HUES48 (cell line): ENCODE measurements at regions not wholly inside any gene's neighbourhood (a gene's known extent, or its start where the extent isn't known, plus 50 kb on each side); places are given as distances from the start of the nearest gene placed in this dataset.

Experiments used
- H3K27ac ChIP-seq: one replicate; pipeline ENCODE4 v1.7.0; 2013; ENCODE audit warnings: low read depth, low read length, inconsistent platforms
- H3K27me3 ChIP-seq: 2 replicates; pipeline ENCODE4 v1.6.1; 2013; ENCODE audit warnings: mild to moderate bottlenecking, low read length; ENCODE audit not compliant: control insufficient read depth, insufficient read depth
- H3K36me3 ChIP-seq: 2 replicates; pipeline ENCODE4 v1.6.1; 2013; ENCODE audit warnings: low read length; ENCODE audit not compliant: control insufficient read depth, insufficient read depth
- H3K4me1 ChIP-seq: 2 replicates; pipeline ENCODE4 v1.6.1; 2013; ENCODE audit warnings: mild to moderate bottlenecking, low read length; ENCODE audit not compliant: control insufficient read depth, insufficient read depth
- H3K4me3 ChIP-seq: 2 replicates; pipeline ENCODE4 v1.5.1; 2013; ENCODE audit warnings: mild to moderate bottlenecking, low read depth, low read length
- H3K9ac ChIP-seq: 2 replicates; pipeline ENCODE4 v1.6.1; 2013; ENCODE audit warnings: mild to moderate bottlenecking, low read depth, low read length, moderate library complexity
- H3K9me3 ChIP-seq: 2 replicates; pipeline ENCODE4 v1.6.1; 2013; ENCODE audit warnings: low read length; ENCODE audit not compliant: control insufficient read depth, insufficient read depth

DNA sequence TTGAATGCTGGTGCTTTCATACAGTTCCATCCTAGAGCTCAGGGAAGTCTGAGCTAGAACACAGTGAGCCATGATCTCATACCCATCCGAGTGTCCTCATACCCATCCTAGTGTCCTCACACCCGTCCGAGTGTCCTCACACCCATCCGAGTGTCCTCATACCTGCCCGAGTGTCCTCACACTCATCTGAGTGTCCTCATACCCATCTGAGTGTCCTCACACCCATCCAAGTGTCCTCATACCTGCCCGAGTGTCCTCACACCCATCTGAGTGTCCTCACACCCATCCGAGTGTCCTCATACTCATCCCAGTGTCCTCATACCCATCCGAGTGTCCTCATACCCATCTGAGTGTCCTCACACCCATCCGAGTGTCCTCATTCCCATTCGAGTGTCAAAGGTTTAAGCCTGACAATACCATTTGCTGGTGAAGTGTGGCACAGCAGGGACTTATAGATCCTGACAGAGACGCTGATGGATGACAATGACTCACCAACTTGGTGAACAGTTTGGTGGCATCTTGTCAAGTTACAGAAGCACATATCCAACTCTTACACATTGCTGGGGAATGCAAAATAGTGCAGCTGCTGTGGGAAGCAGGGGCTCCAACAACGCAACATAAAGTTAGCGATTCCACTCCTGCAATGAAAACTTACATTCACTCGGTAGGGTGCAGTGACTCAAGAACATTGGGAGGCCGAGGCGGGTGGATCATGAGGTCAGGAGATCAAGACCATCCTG, 77.0 kb upstream of the COL5A1 start:
- H3K9ac ChIP-seq: no peak overlapping the region
- H3K4me1 ChIP-seq: no peaks in the 10 kb centered on the region
- H3K36me3 ChIP-seq: no peaks in the 10 kb centered on the region
- H3K27ac ChIP-seq: no peak overlapping the region
- peaks cover 4% of the 10 kb centered on the region for H3K9me3 ChIP-seq
- no peak overlapping the region for H3K4me3 ChIP-seq
- no peaks in the 10 kb centered on the region for H3K27me3 ChIP-seq

DNA sequence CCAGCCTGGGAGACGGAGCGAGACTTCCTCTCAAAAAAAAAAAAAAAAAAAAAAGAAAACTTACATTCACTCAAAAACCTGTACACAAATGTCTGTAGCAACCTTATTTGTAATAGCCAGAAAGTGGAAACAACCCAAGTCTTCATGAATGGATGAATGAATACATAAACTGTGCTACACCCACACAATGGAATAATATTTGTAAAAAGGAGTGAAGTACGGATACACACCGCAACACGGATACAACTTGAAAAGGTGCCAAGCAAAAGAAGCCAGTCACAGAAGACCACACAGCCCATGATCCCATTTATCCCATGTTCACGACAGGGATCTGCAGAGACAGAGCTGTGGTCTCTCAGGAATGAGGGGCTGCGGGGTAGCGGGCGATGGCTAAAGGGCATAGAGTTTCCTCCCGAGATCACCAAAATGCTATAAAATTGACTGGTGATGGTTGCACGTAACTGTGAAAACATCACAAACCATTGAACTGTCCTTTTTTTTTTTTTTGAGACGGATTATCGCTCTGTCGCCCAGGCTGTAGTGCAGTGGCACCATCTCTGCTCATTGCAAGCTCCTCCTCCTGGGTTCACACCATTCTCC, 76.2 kb upstream of the COL5A1 start:
- Histone ChIP-seq H3K27me3 (no peaks in the 10 kb centered on the region), H3K9me3 (peaks cover 4% of the 10 kb centered on the region), H3K9ac (no peak overlapping the region), H3K4me3 (no peak overlapping the region), H3K36me3 (no peaks in the 10 kb centered on the region), H3K4me1 (no peaks in the 10 kb centered on the region), H3K27ac (no peak overlapping the region)

DNA sequence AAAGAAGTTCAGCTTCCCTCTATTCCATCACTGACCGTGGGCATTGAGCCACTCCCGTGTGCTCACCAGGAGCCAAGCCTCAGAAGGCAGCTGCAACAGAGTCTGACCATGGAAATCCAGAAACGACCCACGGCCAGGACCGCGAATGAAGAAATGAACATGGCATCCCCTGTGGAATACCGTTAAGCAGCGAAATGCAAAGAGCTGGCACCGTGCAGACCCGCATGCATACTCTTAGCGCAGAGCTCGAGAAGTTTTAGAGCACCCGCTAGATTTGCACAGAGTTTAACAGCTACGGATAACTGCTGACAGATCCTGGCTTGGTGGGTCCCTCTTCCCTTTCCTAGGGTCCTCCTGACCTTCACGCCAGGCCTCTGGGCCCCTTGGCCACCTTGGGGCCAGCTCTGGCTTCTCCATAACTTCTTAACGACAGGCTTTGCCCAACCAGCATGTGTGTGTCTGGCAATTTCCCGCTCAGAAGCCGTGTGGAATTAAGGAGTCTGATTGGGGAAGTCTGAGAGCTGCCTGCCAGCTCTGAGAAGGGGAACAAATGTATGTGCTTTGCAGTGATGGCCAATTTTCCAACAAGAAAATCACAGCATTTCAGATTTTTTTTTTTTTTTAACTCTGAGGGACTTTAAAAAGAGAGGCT, 75.3 kb upstream of the COL5A1 start:
- Histone ChIP-seq H3K36me3 (no peaks in the 10 kb centered on the region), H3K4me3 (no peak overlapping the region), H3K27me3 (no peaks in the 10 kb centered on the region), H3K9me3 (peaks cover 4% of the 10 kb centered on the region), H3K27ac (no peak overlapping the region), H3K9ac (no peak overlapping the region), H3K4me1 (no peaks in the 10 kb centered on the region)

DNA sequence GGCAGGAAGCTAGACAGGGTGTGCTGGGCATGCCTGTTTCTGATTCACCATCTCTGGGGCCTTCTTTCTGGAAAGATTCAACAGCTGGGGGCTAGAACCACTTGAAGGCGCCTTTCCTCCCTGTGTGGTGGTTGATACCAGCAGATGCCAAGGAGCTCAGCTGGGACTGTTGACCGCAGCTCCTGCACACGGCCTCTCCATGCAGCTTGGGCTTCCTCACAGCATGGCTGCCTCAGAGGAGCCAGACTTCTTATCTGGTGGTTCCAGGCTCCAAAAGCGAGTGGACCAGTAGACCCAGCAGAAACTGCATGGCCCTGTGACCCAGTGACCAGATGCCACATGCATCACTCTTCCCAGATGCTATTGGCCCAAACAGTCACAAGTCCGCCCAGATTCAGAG, 74.7 kb upstream of the COL5A1 start:
- H3K9ac ChIP-seq: no peak overlapping the region
- no peaks in the 10 kb centered on the region for H3K27me3 ChIP-seq
- peaks cover 4% of the 10 kb centered on the region for H3K9me3 ChIP-seq
- no peak overlapping the region for H3K4me3 ChIP-seq
- no peaks in the 10 kb centered on the region for H3K4me1 ChIP-seq
- H3K27ac ChIP-seq: no peak overlapping the region
- no peaks in the 10 kb centered on the region for H3K36me3 ChIP-seq

DNA sequence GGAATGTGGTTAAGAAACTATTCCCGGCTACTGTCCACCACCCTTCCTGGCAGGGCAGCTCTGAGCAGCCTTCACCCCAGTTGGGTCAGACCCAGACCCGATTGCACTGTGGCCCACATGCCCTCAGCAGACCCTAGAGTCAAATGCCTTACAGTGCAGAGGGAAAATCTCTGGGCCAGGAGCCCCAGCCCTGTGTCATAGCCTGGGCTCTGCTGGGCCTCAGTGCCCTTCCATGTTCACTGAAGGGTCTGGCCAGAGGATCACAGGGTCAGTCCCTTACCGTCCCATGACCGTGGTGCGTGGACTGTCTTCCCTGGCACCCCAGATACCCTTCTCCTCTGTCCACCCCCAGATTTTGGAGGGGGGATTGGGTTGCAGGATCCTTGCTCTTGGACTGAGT, 73.5 kb upstream of the COL5A1 start:
- Histone ChIP-seq H3K9ac (no peak overlapping the region), H3K4me3 (no peak overlapping the region), H3K36me3 (no peaks in the 10 kb centered on the region), H3K27me3 (no peaks in the 10 kb centered on the region), H3K4me1 (no peaks in the 10 kb centered on the region), H3K9me3 (no peaks in the 10 kb centered on the region; the same call in 1 of the 2 replicates), H3K27ac (no peak overlapping the region)

DNA sequence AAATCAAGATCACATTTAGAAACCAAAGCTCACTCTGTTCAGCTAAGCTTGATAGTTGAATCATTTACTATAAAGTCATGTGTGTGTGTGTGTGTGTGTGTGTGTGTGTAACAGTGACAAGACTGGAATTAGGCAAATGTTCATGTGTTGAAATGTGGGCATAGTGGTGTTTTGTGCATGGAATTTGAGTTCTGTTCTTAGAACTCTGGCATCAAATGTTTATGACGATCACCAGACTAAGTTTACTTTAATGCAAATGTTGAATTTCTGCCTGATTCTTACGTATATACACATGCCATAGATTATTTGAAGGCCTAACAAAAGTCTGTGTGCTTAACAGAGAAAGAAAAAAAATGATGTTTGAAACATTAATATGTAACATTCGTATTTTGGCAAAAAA, 72.8 kb upstream of the COL5A1 start:
- Histone ChIP-seq H3K27ac (no peak overlapping the region), H3K36me3 (no peaks in the 10 kb centered on the region), H3K4me3 (no peak overlapping the region), H3K27me3 (no peaks in the 10 kb centered on the region), H3K9me3 (no peaks in the 10 kb centered on the region; the same call in 1 of the 2 replicates), H3K4me1 (no peaks in the 10 kb centered on the region), H3K9ac (no peak overlapping the region)

DNA sequence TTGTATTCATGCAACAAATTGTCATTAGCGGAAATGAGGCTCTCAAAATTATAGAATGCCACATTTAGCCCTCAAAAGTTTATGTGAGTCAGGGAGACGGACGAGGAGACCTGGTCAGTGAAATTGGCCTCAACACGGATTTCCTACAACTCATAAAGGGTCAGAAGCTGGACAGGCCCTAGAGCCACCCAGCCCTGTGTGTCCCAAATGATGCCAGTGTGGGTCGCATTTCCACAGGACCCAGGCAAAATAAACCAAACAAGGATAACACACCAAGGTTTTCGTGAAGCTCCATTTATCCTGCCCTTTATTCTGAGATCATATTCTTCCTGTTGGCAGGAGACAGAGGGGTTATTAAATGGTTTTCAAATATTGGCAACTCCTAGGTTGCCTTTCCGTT, 72.0 kb upstream of the COL5A1 start:
- H3K9ac ChIP-seq: no peak overlapping the region
- no peak overlapping the region for H3K27ac ChIP-seq

DNA sequence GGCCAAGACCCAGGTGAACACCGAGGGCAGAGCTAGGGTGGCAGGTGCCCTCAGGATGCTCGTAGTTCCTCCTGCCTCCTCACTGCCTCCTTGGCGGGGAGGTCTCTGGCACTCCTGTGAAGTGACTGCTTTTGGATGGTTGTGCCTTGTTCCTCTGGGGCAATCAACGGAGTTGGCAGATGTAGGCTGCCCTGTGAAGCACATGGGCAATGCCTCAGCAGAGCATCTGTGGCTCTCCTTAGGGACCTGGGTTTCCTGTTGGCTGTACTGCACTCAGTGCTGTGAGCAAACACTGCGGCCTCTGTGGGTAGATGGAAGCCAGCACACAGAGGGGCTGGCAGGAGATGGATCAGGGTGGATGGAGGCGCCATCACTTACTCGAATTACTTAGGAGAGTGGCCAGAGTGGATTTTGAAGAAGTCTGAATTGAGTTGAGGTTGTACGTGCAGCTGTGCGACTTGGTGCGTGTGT, 71.4 kb upstream of the COL5A1 start:
- no peak overlapping the region for H3K4me3 ChIP-seq
- no peaks in the 10 kb centered on the region for H3K27me3 ChIP-seq
- no peak overlapping the region for H3K9ac ChIP-seq
- no peaks in the 10 kb centered on the region; the same call in 1 of the 2 replicates for H3K9me3 ChIP-seq
- H3K27ac ChIP-seq: no peak overlapping the region
- H3K36me3 ChIP-seq: no peaks in the 10 kb centered on the region
- no peaks in the 10 kb centered on the region for H3K4me1 ChIP-seq

More for the DNA sequence above, 72.0 kb upstream of the COL5A1 start:
- Histone ChIP-seq H3K9me3 (no peaks in the 10 kb centered on the region; the same call in 1 of the 2 replicates), H3K4me1 (no peaks in the 10 kb centered on the region), H3K36me3 (no peaks in the 10 kb centered on the region), H3K27me3 (no peaks in the 10 kb centered on the region), H3K4me3 (no peak overlapping the region)

DNA sequence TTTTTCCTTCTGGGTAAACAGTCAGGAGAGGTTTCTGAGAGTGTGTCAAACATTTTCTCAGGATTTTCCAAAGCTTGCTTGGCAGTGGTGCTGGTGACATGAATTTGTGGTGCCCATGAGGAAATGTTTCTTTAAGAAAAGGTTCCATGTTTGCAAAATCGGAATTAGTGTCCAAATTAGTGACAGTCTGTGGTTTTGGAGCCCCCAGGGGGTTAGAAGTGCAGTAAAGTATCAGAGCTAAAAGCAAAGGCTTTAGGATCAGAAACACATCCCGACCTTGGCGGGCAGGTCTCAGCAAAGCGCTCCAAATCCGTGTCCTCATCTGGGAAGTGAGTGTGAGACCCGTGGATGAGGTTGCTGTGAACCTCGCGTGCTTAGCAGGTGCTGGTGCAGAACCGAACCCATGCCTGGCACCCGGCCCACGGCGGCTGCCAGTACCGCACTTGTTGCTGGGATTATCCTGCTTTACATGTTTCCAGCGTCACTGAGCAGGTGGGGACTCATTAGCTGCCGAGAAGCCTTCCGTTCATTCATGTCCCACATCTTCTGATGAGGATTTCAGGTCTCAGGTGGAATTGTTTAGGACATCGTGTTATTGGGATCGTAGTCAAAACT, 70.8 kb upstream of the COL5A1 start:
- no peaks in the 10 kb centered on the region for H3K4me1 ChIP-seq

DNA sequence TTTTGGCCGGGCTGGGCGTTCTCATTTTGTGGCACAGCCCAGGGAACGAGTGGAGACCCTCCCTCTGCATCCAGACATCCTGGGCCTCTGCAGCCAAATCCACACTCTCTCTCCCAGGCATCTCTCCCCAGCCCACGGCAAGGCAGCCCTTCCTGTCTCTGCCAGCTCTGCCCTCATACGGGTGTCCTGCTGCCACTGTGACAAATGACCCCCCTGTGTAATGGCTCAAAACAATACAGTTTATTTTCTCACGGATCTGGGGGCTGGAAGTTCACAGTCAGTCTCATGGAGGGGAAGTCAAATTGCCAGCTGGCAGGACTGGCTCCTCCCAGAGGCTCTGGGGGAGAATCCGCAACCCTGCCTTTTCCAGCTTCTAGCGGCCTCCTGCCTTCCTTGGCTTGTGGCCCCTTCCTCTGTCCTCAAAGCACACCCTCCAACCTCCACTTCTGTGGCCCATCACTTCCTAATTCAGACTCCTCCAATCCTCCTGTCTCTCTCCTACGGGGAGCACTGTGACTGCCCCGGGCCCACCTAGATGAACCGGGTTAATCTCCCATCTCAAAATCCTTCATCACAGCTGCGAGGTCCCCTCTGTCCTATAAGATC, 70.2 kb upstream of the COL5A1 start:
- no peak overlapping the region for H3K9ac ChIP-seq
- no peak overlapping the region for H3K4me3 ChIP-seq
- H3K9me3 ChIP-seq: no peaks in the 10 kb centered on the region; the same call in 1 of the 2 replicates
- no peaks in the 10 kb centered on the region for H3K27me3 ChIP-seq
- H3K4me1 ChIP-seq: no peaks in the 10 kb centered on the region
- no peak overlapping the region for H3K27ac ChIP-seq
- no peaks in the 10 kb centered on the region for H3K36me3 ChIP-seq

More for the DNA sequence above, 70.8 kb upstream of the COL5A1 start:
- no peak overlapping the region for H3K9ac ChIP-seq
- no peaks in the 10 kb centered on the region for H3K27me3 ChIP-seq
- H3K4me3 ChIP-seq: no peak overlapping the region
- H3K9me3 ChIP-seq: no peaks in the 10 kb centered on the region; the same call in 1 of the 2 replicates
- no peak overlapping the region for H3K27ac ChIP-seq
- no peaks in the 10 kb centered on the region for H3K36me3 ChIP-seq
